H1 (cell line): ENCODE measurements at regions not wholly inside any gene's neighbourhood (a gene's known extent, or its start where the extent isn't known, plus 50 kb on each side); places are given as distances from the start of the nearest gene placed in this dataset.

Experiments used
- BACH1 ChIP-seq: IDR thresholded peaks from 2 replicates; pipeline ENCODE4 v1.6.1; 2012; ENCODE audit warnings: low read length, improper control_type of control experiment
- BRCA1 ChIP-seq: IDR thresholded peaks from 2 replicates; pipeline ENCODE4 v1.6.1; 2012; ENCODE audit warnings: low read depth, low read length, improper control_type of control experiment
- KDM1A ChIP-seq: fragments of 200-600, 300-600 bp; sonication (generic); IDR thresholded peaks from 2 replicates; pipeline ENCODE4 v1.7.1; 2016; ENCODE audit warnings: mild to moderate bottlenecking, low read length, borderline replicate concordance
- POLR2AphosphoS5 ChIP-seq: IDR thresholded peaks from 2 replicates; pipeline ENCODE4 v1.6.1; 2011; ENCODE audit warnings: low read depth, low read length
- RBBP5 ChIP-seq: IDR thresholded peaks from 2 replicates; pipeline ENCODE4 v1.7.1; 2012; ENCODE audit warnings: low read depth, mild to moderate bottlenecking, inconsistent platforms, low read length, moderate library complexity, borderline replicate concordance
- SIN3A ChIP-seq, 2 experiments: IDR thresholded peaks in 1 of 2; conservative IDR thresholded peaks in 1 of 2; 2 replicates each; pipeline ENCODE4 v1.6.1; 2011 to 2012; ENCODE audit warnings: low read length in 2 of 2, improper control_type of control experiment in 1 of 2, low read depth in 1 of 2, mild to moderate bottlenecking in 1 of 2
- TCF12 ChIP-seq: IDR thresholded peaks from 2 replicates; pipeline ENCODE4 v1.6.1; 2011; ENCODE audit warnings: low read depth, mild to moderate bottlenecking, low read length

GRCh38 chr2:107747964-107748583 lies 78.6 kb upstream of the RGPD4 start (continued):
- TF ChIP-seq KDM1A (no peak), BACH1 (no peak), TCF12 (no peak), POLR2AphosphoS5 (no peak), RBBP5 (no peak), SIN3A (conservative IDR thresholded peaks at IDR 0.05 in 1 of 2, IDR thresholded peaks at IDR 0.05 in 1 of 2; ENCODE audit: low read depth in 1 of 2, low read length in 2 of 2) (no peak), BRCA1 (no peak)
